Hypothalamus (tissue), 51 donors: ENCODE measurements at regions not wholly inside any gene's neighbourhood (a gene's known extent, or its start where the extent isn't known, plus 50 kb on each side); places are given as distances from the start of the nearest gene placed in this dataset.

Experiments used
- DNase-seq, 51 donors: peaks; one replicate each; lab custom pipeline; 2025; lab: John Stamatoyannopoulos, UW

GRCh38 chr9:134243778-134244467 lies 79.6 kb upstream of the RNU6ATAC start:
- DNase-seq: peak in 12 of 51 donors; percentile 11 to 34 (median 22)

GRCh38 chr9:134245179-134245578 lies 80.8 kb upstream of the RNU6ATAC start:
- DNase-seq: no peak

- no peak for DNase-seq
These were observed 78.2 kb upstream of the RXRA start for GRCh38 chr9:134247918-134248631.

- DNase-seq: no peak
These were observed 74.8 kb upstream of the RXRA start for GRCh38 chr9:134251296-134252069.

- DNase-seq: no peak
These were observed 74.0 kb upstream of the RXRA start for GRCh38 chr9:134252084-134252830.

- DNase-seq: no peak
These were observed 72.5 kb upstream of the RXRA start for GRCh38 chr9:134253606-134254205.

- peak in 1 of 51 donors; percentile 15 for DNase-seq
These were observed 67.9 kb upstream of the RXRA start for GRCh38 chr9:134258332-134258731.

GRCh38 chr9:134258828-134259546 lies 67.3 kb upstream of the RXRA start:
- DNase-seq: peak in 8 of 51 donors; percentile 9 to 27 (median 20)

GRCh38 chr9:134259708-134260107 lies 66.5 kb upstream of the RXRA start:
- no peak for DNase-seq

- DNase-seq: no peak
These were observed 65.5 kb upstream of the RXRA start for GRCh38 chr9:134260801-134261200.

- DNase-seq: no peak
These were observed 64.2 kb upstream of the RXRA start for GRCh38 chr9:134262035-134262434.

- no peak for DNase-seq
These were observed 62.7 kb upstream of the RXRA start for GRCh38 chr9:134263596-134263995.

GRCh38 chr9:134264169-134264568 lies 62.1 kb upstream of the RXRA start:
- DNase-seq: no peak

GRCh38 chr9:134265078-134265477 lies 61.2 kb upstream of the RXRA start:
- no peak for DNase-seq

GRCh38 chr9:134266418-134266817 lies 59.8 kb upstream of the RXRA start:
- DNase-seq: no peak

GRCh38 chr9:134267305-134267880 lies 58.9 kb upstream of the RXRA start:
- no peak for DNase-seq

- peak in 5 of 51 donors; percentile 14 to 27 (median 16) for DNase-seq
These were observed 58.2 kb upstream of the RXRA start for GRCh38 chr9:134267881-134268724.

GRCh38 chr9:134268747-134269146 lies 57.5 kb upstream of the RXRA start:
- DNase-seq: no peak
